H9 (cell line): ENCODE measurements at regions not wholly inside any gene's neighbourhood (a gene's known extent, or its start where the extent isn't known, plus 50 kb on each side); places are given as distances from the start of the nearest gene placed in this dataset.

ENCODE experiments used
- DNase-seq: peaks from one replicate; pipeline ENCODE4 v3.0.0-alpha.2; 2017
- H2AFZ ChIP-seq: one replicate; pipeline ENCODE4 v1.6.1; 2013; ENCODE audit warnings: mild to moderate bottlenecking, low read length, control low read depth, moderate library complexity
- H2AK5ac ChIP-seq: 2 replicates; pipeline ENCODE4 v1.6.1; 2013; ENCODE audit warnings: low read length, control low read depth, mixed read lengths; ENCODE audit not compliant: insufficient read length
- H2BK120ac ChIP-seq: one replicate; pipeline ENCODE4 v1.6.1; 2013; ENCODE audit warnings: low read depth, mild to moderate bottlenecking, low read length, control low read depth, inconsistent platforms; ENCODE audit not compliant: poor library complexity, severe bottlenecking
- H2BK12ac ChIP-seq: 2 replicates; pipeline ENCODE4 v1.6.1; 2013; ENCODE audit warnings: low read length, control low read depth, mixed read lengths, low read depth; ENCODE audit not compliant: insufficient read length
- H2BK15ac ChIP-seq: 2 replicates; pipeline ENCODE4 v1.6.1; 2013; ENCODE audit warnings: low read depth, low read length, control low read depth
- H2BK20ac ChIP-seq: one replicate; pipeline ENCODE4 v1.6.1; 2013; ENCODE audit warnings: low read depth, mild to moderate bottlenecking, low read length, control low read depth, inconsistent platforms; ENCODE audit not compliant: poor library complexity, severe bottlenecking
- H2BK5ac ChIP-seq: 2 replicates; pipeline ENCODE4 v1.6.1; 2013; ENCODE audit warnings: low read length, control low read depth, mixed read lengths; ENCODE audit not compliant: insufficient read length
- H3K14ac ChIP-seq: 2 replicates; pipeline ENCODE4 v1.6.1; 2013; ENCODE audit warnings: low read length, control low read depth; ENCODE audit not compliant: insufficient read depth
- H3K18ac ChIP-seq: 2 replicates; pipeline ENCODE4 v1.6.1; 2013; ENCODE audit warnings: low read depth, mild to moderate bottlenecking, mixed read lengths, low read length, control low read depth; ENCODE audit not compliant: insufficient read length
- H3K23ac ChIP-seq: 2 replicates; pipeline ENCODE4 v1.6.1; 2013; ENCODE audit warnings: low read length, control low read depth, mixed read lengths, low read depth; ENCODE audit not compliant: insufficient read length
- H3K23me2 ChIP-seq: 2 replicates; pipeline ENCODE4 v1.6.1; 2013; ENCODE audit warnings: low read depth, mild to moderate bottlenecking, mixed read lengths, low read length, control low read depth; ENCODE audit not compliant: insufficient read length, poor library complexity, severe bottlenecking
- H3K27ac ChIP-seq: 2 replicates; pipeline ENCODE4 v1.5.1; 2013; ENCODE audit warnings: low read length, control low read depth, mixed read lengths, low read depth; ENCODE audit not compliant: insufficient read length
- H3K27me3 ChIP-seq: 2 replicates; pipeline ENCODE4 v1.6.1; 2013; ENCODE audit warnings: low read length, control low read depth, inconsistent platforms; ENCODE audit not compliant: insufficient read depth
- H3K4ac ChIP-seq: 2 replicates; pipeline ENCODE4 v1.6.1; 2013; ENCODE audit warnings: low read depth, mild to moderate bottlenecking, control low read depth, inconsistent platforms, low read length, moderate library complexity
- H3K4me1 ChIP-seq: 2 replicates; pipeline ENCODE4 v1.6.1; 2013; ENCODE audit warnings: low read length, control low read depth, inconsistent platforms; ENCODE audit not compliant: insufficient read depth
- H3K4me2 ChIP-seq: 2 replicates; pipeline ENCODE4 v1.6.1; 2013; ENCODE audit warnings: low read length, control low read depth, mixed read lengths; ENCODE audit not compliant: insufficient read length, insufficient read depth
- H3K56ac ChIP-seq: 2 replicates; pipeline ENCODE4 v1.6.1; 2013; ENCODE audit warnings: low read depth, mild to moderate bottlenecking, mixed read lengths, low read length, control low read depth; ENCODE audit not compliant: insufficient read length
- H3K79me1 ChIP-seq: 2 replicates; pipeline ENCODE4 v1.6.1; 2013; ENCODE audit warnings: low read depth, mild to moderate bottlenecking, moderate library complexity, low read length, control low read depth, inconsistent platforms; ENCODE audit not compliant: insufficient read depth, poor library complexity, severe bottlenecking
- H3K79me2 ChIP-seq: 2 replicates; pipeline ENCODE4 v1.6.1; 2013; ENCODE audit warnings: low read length, control low read depth, inconsistent platforms; ENCODE audit not compliant: insufficient read depth
- H3K9ac ChIP-seq: 2 replicates; pipeline ENCODE4 v1.6.1; 2013; ENCODE audit warnings: low read length, control low read depth, mixed read lengths; ENCODE audit not compliant: insufficient read length; ENCODE audit errors: extremely low read depth
- H3K9me3 ChIP-seq: one replicate; pipeline ENCODE4 v1.6.1; 2013; ENCODE audit warnings: low read depth, low read length, inconsistent platforms; ENCODE audit not compliant: control insufficient read depth
- H3T11ph ChIP-seq: one replicate; pipeline ENCODE4 v1.6.1; 2013; ENCODE audit warnings: mild to moderate bottlenecking, low read length, control low read depth, inconsistent platforms
- H4K20me1 ChIP-seq: one replicate; pipeline ENCODE4 v1.6.1; 2013; ENCODE audit not compliant: control insufficient read depth, insufficient read length, insufficient read depth
- H4K5ac ChIP-seq: 2 replicates; pipeline ENCODE4 v1.6.1; 2013; ENCODE audit warnings: low read depth, mild to moderate bottlenecking, mixed read lengths, low read length, control low read depth; ENCODE audit not compliant: insufficient read length
- H4K8ac ChIP-seq: replicated peaks from 2 replicates; pipeline ENCODE4 v1.6.1; 2013; ENCODE audit warnings: low read length, control low read depth, mixed read lengths, low read depth; ENCODE audit not compliant: insufficient read length
- H4K91ac ChIP-seq: 2 replicates; pipeline ENCODE4 v1.6.1; 2013; ENCODE audit warnings: low read depth, mild to moderate bottlenecking, moderate library complexity, mixed read lengths, low read length, control low read depth; ENCODE audit not compliant: insufficient read length
- H3K27ac Mint-ChIP-seq, 3 experiments: 2 replicates in 2 of 3; 3 replicates in 1 of 3; pipeline ENCODE4 v1.8.0; 2020 to 2021; ENCODE audit warnings: mixed read lengths in 3 of 3, mild to moderate bottlenecking in 1 of 3, moderate library complexity in 1 of 3
- H3K27me3 Mint-ChIP-seq: 2 replicates; pipeline ENCODE4 v1.8.0; 2021; ENCODE audit warnings: low read depth, mild to moderate bottlenecking, moderate library complexity, mixed read lengths
- H3K36me3 Mint-ChIP-seq, 3 experiments: 2 replicates in 2 of 3; 3 replicates in 1 of 3; pipeline ENCODE4 v1.8.0; 2020 to 2021; ENCODE audit warnings: low read depth in 3 of 3, mixed read lengths in 3 of 3; ENCODE audit not compliant: insufficient read depth in 1 of 3
- H3K4me1 Mint-ChIP-seq, 2 experiments: 2 replicates each; pipeline ENCODE4 v1.8.0; 2020; ENCODE audit warnings: mixed read lengths in 2 of 2
- H3K4me3 Mint-ChIP-seq, 2 experiments: 2 replicates in 1 of 2; 3 replicates in 1 of 2; pipeline ENCODE4 v1.8.0; 2020 to 2021; ENCODE audit warnings: mild to moderate bottlenecking in 2 of 2, mixed read lengths in 2 of 2, moderate library complexity in 1 of 2
- H3K9me3 Mint-ChIP-seq, 2 experiments: 2 replicates in 1 of 2; 3 replicates in 1 of 2; pipeline ENCODE4 v1.8.0; 2020; ENCODE audit warnings: mild to moderate bottlenecking in 2 of 2, mixed read lengths in 2 of 2, moderate library complexity in 1 of 2
- CTCF ChIP-seq: fragments of 200-600 bp; sonication (generic); conservative IDR thresholded peaks from 3 replicates; pipeline ENCODE4 v1.8.0; 2021; ENCODE audit warnings: antibody characterized with exemption, mild to moderate bottlenecking
- WGBS: extraction: QIAGEN DNeasy Blood & Tissue Kit; methylation state at CpG from one replicate; pipeline ENCODE4 v1.1.7; 2013; ENCODE audit warnings: missing lambda C conversion rate, low lambda C conversion rate, mixed read lengths; ENCODE audit not compliant: insufficient read length; ENCODE audit errors: extremely low coverage; 5-methylcytosine and 5-hydroxymethylcytosine counted together

- no peaks in the 10 kb centered on the region for H3K79me2 ChIP-seq
These were observed 339.0 kb upstream of the ZFP64 start for GRCh38 chr20:52530571-52530970.

More at GRCh38 chr20:52530571-52530970, 339.0 kb upstream of the ZFP64 start:
- H3K23me2 ChIP-seq = no peaks in the 10 kb centered on the region
- Mint-ChIP-seq H3K36me3 (no peaks in the 10 kb centered on the region), H3K9me3 (peaks cover 3 to 5% of the 10 kb centered on the region in 2 experiments; a peak in 2 of 5 replicates), H3K4me1 (no peaks in the 10 kb centered on the region), H3K27ac (no peak overlapping the region), H3K4me3 (no peak overlapping the region), H3K27me3 (no peaks in the 10 kb centered on the region; the same call in 1 of the 2 replicates)
- no peak overlapping the region for H2AK5ac ChIP-seq
- no peak overlapping the region for H4K5ac ChIP-seq
- no peaks in the 10 kb centered on the region for H3K27me3 ChIP-seq
- H4K20me1 ChIP-seq = no peaks in the 10 kb centered on the region
- no peak overlapping the region for H3K56ac ChIP-seq
- no peaks in the 10 kb centered on the region for H3K9me3 ChIP-seq
- H3K4me2 ChIP-seq = no peak overlapping the region
- no peak overlapping the region for H4K91ac ChIP-seq
- no peak overlapping the region for H2BK120ac ChIP-seq
- no peak overlapping the region for H3T11ph ChIP-seq
- H2AFZ ChIP-seq = no peak overlapping the region
- no peak overlapping the region for H3K27ac ChIP-seq
- no peaks in the 10 kb centered on the region for H3K79me1 ChIP-seq
- WGBS = no CpG with 5 or more reads among the region's 1 CpG
- no peak overlapping the region for H4K8ac ChIP-seq
- no peak overlapping the region for H2BK5ac ChIP-seq
- no peak overlapping the region for H3K18ac ChIP-seq
- no peak overlapping the region for H2BK12ac ChIP-seq
- no peak overlapping the region for H3K14ac ChIP-seq
- no peaks in the 10 kb centered on the region for H3K4me1 ChIP-seq
- no peak overlapping the region for H2BK20ac ChIP-seq
- DNase-seq = no peak
- no peak for TF ChIP-seq CTCF
- H2BK15ac ChIP-seq = no peak overlapping the region
- H3K23ac ChIP-seq = no peak overlapping the region
- H3K4ac ChIP-seq = no peak overlapping the region
- no peak overlapping the region for H3K9ac ChIP-seq
